NCI-H2107 treated with DMSO at 0.1 percent for 48 hours (cell line): ENCODE measurements at regions not wholly inside any gene's neighbourhood (a gene's known extent, or its start where the extent isn't known, plus 50 kb on each side); places are given as distances from the start of the nearest gene placed in this dataset.

Experiments used
- DNase-seq: peaks from one replicate; lab custom pipeline; 2025; ENCODE audit not compliant: unreplicated experiment; lab: John Stamatoyannopoulos, UW

DNA sequence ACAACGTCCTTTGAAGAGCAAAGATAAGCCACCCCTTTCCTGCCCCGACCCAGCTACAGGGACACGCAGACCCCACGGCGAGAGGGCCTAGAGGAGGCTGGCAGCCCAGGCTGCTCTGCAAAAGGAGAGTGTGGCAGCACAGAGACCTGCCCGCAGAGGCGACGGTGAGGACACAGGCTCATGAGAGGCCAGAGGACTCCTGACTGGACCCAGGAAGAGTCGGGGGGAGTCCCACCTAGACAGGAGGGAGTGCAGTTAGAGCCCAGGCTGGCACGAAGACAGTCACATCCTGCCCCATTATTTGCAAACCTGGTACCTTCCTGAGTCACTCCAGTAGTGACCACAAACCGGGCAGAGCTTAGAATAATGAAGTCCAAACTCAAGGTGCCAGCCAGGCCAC, 227.7 kb upstream of the CDH4 start:
- no peak for DNase-seq

DNA sequence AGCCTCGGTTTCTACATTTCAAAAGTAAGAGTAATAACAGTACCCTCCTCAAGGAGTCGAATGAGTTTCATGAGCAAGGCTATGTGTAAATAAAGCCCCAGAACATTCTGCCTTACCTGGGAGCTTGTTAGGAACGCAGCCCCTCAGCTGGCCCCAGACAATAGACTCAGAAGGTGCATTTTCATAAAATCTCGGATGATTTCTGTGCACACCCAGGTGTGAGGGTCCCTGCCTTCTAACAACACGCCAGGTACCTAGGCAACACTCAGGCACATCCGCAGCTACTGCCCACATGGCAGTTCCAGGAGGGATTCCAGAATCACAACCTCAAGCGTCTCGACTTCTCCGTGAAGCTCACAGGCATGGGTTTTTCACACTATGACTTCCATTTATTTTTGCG, 226.5 kb upstream of the CDH4 start:
- DNase-seq = no peak

GRCh38 chr20:61026173-61026572, 225.9 kb upstream of the CDH4 start:
- no peak for DNase-seq

GRCh38 chr20:61026731-61027130, 225.3 kb upstream of the CDH4 start:
- no peak for DNase-seq

DNA sequence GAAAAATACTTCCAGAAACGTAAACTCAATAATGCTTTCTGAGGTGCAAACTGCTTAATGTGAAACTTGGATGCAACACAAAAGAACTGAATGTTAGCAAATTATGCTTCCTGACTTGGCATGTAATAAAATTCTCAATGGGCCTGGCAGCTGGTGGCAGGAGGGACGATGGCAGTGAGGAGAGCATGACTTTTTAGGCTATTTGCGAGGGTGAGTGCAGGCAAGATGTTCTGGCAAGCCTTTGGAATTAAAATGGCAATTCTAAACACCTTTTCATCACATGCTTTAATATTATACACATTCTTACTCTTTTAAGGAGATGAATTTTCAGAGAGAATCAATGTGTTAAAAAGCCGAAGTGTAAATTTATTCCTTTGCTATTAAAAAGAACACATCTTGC, 224.8 kb upstream of the CDH4 start:
- no peak for DNase-seq

DNA sequence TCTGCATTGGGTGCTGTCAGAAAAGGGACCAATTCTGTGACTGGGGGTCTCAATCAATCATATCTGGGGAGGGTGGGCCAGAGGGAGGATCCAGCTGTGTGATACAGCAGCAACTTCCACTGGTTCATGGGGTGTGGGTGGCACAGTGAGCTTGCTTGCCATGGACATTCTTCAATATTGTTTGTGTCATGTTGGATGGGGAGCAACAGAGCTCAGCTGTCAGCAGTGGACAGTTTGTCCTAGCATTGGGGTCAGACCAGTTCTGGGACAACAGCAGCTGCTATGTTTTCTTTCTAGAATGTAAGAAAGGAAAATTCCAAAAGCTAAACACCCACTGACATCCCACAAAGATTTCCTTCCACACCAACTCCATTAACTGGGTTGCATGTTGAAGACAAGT, 221.9 kb upstream of the CDH4 start:
- no peak for DNase-seq

GRCh38 chr20:61031101-61031830, 220.8 kb upstream of the CDH4 start:
- DNase-seq = no peak

DNA sequence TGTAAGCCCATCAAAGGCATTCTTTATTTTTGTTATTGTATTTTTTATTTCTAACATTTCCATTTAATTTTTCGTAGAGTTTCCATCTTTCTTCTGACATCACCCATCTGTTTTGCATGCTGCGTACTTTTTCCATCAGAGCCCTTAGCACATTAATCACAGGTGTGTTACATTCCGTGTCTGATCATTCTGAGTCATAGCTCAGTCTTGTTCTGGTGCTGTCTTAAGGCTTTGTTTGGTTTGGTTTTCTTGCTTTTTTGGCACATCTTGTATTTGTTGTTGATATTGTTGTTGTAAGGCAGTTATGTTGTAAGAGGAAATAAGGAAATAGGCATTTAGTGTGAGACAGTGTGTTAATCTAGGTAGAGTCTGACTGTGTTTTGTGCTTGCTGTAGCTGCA, 214.6 kb upstream of the CDH4 start:
- DNase-seq = no peak

- DNase-seq = no peak
Observed at GRCh38 chr20:61041481-61041880, 210.6 kb upstream of the CDH4 start.

GRCh38 chr20:61042506-61043385, 209.3 kb upstream of the CDH4 start:
- DNase-seq = no peak

DNA sequence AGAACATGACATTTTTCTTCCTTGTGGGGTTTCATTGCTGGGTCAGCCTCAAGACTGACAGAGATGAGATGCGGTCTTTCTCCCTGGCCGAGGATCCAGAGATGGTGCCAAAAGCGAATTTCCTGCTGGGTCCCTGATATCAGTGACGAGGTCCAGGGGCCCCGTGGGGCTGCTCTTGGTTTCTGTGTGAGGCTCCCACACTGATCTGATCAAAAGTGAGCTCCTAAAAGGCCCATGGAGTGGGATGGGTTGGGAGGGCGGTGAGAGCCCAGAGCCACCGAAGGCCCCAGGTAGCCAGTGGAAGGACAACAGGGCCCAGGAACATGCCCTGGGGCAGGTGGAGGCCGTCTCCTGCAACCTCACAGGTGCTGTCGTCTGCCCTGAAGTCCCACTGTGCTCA, 208.4 kb upstream of the CDH4 start:
- DNase-seq = no peak

GRCh38 chr20:61044499-61044898, 207.6 kb upstream of the CDH4 start:
- DNase-seq = no peak

- no peak for DNase-seq
Observed at GRCh38 chr20:61045091-61045490, 207.0 kb upstream of the CDH4 start.

DNA sequence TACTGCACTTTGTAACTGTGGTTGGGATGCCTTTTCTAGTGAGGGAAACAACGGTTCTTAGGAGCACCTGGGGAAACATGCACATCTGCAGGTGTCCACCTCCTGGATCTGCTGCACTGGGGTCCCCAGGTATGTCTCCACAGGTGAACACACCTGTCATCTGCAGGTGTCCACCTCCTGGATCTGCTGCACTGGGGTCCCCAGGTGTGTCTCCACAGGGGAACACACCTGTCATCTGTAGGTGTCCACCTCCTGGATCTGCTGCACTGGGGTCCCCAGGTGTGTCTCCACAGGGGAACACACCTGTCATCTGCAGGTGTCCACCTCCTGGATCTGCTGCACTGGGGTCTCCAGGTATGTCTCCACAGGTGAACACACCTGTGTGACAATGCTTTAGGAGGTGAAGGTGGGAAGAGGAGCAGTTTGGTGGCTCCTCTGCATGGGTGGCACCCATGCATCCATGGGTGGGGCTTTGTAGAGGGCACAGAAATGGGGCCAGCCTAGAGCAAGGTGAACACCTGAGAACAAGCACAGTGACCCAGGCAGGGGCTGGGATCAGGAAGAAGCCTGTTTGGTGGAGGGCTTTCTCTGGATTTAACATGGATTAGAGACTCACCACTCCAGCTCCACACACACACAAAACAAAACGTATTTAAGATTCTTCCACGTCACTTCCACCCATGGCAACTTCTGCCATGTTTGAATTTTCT, 206.0 kb upstream of the CDH4 start:
- no peak for DNase-seq

DNA sequence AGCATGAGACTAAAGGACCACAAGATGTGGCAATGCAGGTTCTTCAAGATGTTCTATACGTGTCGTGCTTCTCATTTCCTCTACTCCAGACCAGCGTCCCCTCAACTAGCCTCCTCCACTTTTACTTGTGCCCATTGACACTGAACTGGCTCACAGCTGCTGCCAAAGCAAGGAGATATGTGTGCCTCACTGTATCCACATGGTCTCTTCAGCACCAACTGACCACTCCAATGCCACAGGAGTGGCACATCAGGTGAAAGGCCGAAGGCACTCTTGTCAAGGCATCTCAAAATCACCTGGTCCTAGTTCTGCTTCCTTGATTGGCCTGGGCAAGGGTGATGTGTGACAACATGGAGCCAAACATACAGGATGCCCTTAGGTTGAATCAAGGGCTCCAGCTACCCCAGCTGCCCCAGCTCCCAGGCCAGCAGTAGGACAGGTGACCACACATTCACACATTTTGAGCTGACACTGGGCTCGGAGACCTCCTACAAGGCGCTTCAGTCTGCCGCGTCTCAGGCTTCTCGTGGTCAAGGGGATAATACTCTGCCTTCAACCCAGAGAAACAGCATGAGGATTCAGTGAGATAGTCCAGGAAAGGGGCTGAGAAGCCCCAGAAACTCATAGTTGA, 205.2 kb upstream of the CDH4 start:
- DNase-seq = no peak

DNA sequence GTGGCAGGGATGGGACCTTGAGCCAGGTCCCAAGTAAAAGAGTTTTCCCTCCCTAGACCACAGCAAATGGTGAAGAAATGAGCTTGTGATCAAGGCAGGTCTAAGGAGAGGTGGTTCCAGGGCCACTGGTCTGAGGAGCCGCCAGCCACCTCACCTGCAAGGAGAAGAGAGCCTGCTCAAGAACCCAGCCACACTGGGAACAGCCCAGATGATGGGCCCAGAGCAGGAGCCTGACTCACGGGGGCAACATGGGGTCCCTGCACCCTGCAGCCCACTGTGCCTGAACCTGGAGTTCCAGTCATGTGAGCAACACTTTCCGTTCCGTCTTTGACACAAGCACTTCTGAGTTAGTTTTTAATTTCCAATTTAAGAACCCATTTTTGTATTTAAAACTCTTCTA, 204.5 kb upstream of the CDH4 start:
- DNase-seq = no peak

DNA sequence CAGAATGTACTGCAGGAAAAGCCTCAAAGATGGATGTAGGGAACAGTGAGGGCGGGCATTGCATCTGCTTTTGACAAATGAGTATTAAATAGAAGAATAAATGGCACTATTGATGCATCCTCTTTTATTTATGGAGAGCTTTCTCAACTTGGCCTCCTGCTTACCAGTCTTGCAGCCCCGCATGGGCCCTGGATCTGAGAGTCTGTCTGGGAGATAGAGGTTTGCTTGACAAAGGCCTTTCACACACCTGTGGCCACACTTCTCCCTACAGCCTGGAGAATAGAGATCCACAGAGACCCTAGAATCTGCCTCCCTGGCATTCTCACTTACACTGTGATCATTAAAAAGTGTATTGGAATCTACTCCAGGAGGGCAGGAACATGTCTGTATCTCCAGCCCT, 203.8 kb upstream of the CDH4 start:
- DNase-seq = no peak

GRCh38 chr20:61049684-61050083, 202.4 kb upstream of the CDH4 start:
- no peak for DNase-seq

GRCh38 chr20:61050336-61050890, 201.6 kb upstream of the CDH4 start:
- DNase-seq = no peak

- no peak for DNase-seq
Observed at GRCh38 chr20:61052195-61052750, 199.8 kb upstream of the CDH4 start.
